OCI-LY1 (cell line): ENCODE measurements at regions not wholly inside any gene's neighbourhood (a gene's known extent, or its start where the extent isn't known, plus 50 kb on each side); places are given as distances from the start of the nearest gene placed in this dataset.
A peak's percentile ranks its signal among the peaks of the same experiment; 100 is the strongest.

Experiments
- H2AFZ ChIP-seq: fragments of 200-600 bp; sonication (generic), shearing (Covaris generic); 2 replicates; pipeline ENCODE4 v1.6.0; 2014; ENCODE audit warnings: antibody characterized with exemption, mild to moderate bottlenecking, low read length
- H3F3A ChIP-seq: fragments of 200-600 bp; sonication (generic), shearing (Covaris generic); 2 replicates; pipeline ENCODE4 v1.6.0; 2014; ENCODE audit warnings: mild to moderate bottlenecking, antibody characterized with exemption, low read length, moderate library complexity; ENCODE audit not compliant: insufficient read depth
- H3K27ac ChIP-seq: fragments of 200-600 bp; sonication (generic); 2 replicates; pipeline ENCODE4 v1.5.1; 2014; ENCODE audit warnings: low read length, mixed run types, mild to moderate bottlenecking, low read depth; ENCODE audit not compliant: poor library complexity, severe bottlenecking
- H3K27me3 ChIP-seq: fragments of 200-600 bp; sonication (generic); 2 replicates; pipeline ENCODE4 v1.6.0; 2014; ENCODE audit warnings: antibody characterized with exemption, mild to moderate bottlenecking, low read length, moderate library complexity; ENCODE audit not compliant: insufficient read depth
- H3K36me3 ChIP-seq: fragments of 200-600 bp; sonication (generic); 2 replicates; pipeline ENCODE4 v1.6.1; 2014; ENCODE audit warnings: mild to moderate bottlenecking, antibody characterized with exemption, low read length, moderate library complexity, mixed read lengths; ENCODE audit not compliant: insufficient read depth
- H3K4me1 ChIP-seq: fragments of 200-600 bp; sonication (generic); 2 replicates; pipeline ENCODE4 v1.5.1; 2014; ENCODE audit warnings: mild to moderate bottlenecking, low read length, moderate library complexity; ENCODE audit not compliant: insufficient read depth, severe bottlenecking
- H3K4me2 ChIP-seq: fragments of 200-600 bp; sonication (generic), shearing (Covaris generic); 2 replicates; pipeline ENCODE4 v1.6.1; 2014; ENCODE audit warnings: low read length
- H3K4me3 ChIP-seq: fragments of 200-600 bp; sonication (generic); 2 replicates; pipeline ENCODE4 v1.5.1; 2014; ENCODE audit warnings: low read length, low read depth, mild to moderate bottlenecking, mixed read lengths; ENCODE audit not compliant: poor library complexity, severe bottlenecking
- H3K79me2 ChIP-seq: fragments of 200-600 bp; shearing (Covaris generic); 2 replicates; pipeline ENCODE4 v1.6.1; 2016; ENCODE audit warnings: mixed run types, low read length, mixed read lengths; ENCODE audit not compliant: insufficient read depth
- H3K9ac ChIP-seq: fragments of 200-600 bp; sonication (generic), shearing (Covaris generic); 2 replicates; pipeline ENCODE4 v1.6.1; 2014; ENCODE audit warnings: mild to moderate bottlenecking, low read length, mixed read lengths
- H3K9me2 ChIP-seq: fragments of 200-600 bp; sonication (generic), shearing (Covaris generic); 2 replicates; pipeline ENCODE4 v1.6.1; 2014; ENCODE audit warnings: low read depth, mild to moderate bottlenecking, low read length, mixed read lengths
- H3K9me3 ChIP-seq: fragments of 200-600 bp; shearing (Covaris generic); 2 replicates; pipeline ENCODE4 v1.6.1; 2014; ENCODE audit warnings: low read length, mixed read lengths
- H4K20me1 ChIP-seq: fragments of 200-600 bp; sonication (generic), shearing (Covaris generic); 2 replicates; pipeline ENCODE4 v1.6.0; 2016; ENCODE audit warnings: mild to moderate bottlenecking, low read length; ENCODE audit not compliant: insufficient read depth
- EZH2 ChIP-seq: fragments of 200-600 bp; sonication (generic), shearing (Covaris generic); IDR thresholded peaks from 2 replicates; pipeline ENCODE4 v1.8.0; 2017; ENCODE audit warnings: borderline replicate concordance, mixed run types, mild to moderate bottlenecking, antibody characterized with exemption, low read length, moderate library complexity, mixed read lengths
- TF ChIP-seq, protein P1 (sequence below): fragments of 200-600 bp; sonication (generic), shearing (Covaris generic); IDR thresholded peaks from 2 replicates; pipeline ENCODE4 v1.5.1; 2017; ENCODE audit warnings: mild to moderate bottlenecking, antibody characterized with exemption, low read length, moderate library complexity, mixed read lengths

DNA sequence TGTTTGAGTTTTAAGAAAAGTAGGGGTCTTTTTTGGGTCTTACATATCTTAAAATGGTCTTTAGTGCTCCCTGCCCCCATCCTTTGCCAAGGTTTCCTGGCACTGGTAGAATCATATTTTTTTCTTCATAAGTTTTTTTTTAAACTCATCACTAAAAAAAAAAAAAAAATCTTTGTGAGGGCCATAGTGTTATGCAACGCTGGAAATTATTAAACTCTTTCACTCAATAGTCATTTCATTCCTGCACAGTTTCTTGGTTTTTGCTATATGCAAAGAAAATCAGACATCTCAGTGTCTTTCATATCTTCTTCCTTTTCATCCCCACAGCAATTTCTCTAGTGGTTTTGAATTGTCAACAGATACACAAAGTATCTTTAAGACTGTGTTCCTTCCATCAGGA lies 95.6 kb downstream of the TMA16 start:
- H3K9ac ChIP-seq, result peak overlapping the region; percentile 17; the same call in 1 of the 2 replicates
- no peaks in the 10 kb centered on the region for H4K20me1 ChIP-seq
- H3K36me3 ChIP-seq, result no peaks in the 10 kb centered on the region
- H3K4me1 ChIP-seq, result peaks cover 56% of the 10 kb centered on the region
- no peak overlapping the region for H3K4me3 ChIP-seq
- TF ChIP-seq, protein P1, sequence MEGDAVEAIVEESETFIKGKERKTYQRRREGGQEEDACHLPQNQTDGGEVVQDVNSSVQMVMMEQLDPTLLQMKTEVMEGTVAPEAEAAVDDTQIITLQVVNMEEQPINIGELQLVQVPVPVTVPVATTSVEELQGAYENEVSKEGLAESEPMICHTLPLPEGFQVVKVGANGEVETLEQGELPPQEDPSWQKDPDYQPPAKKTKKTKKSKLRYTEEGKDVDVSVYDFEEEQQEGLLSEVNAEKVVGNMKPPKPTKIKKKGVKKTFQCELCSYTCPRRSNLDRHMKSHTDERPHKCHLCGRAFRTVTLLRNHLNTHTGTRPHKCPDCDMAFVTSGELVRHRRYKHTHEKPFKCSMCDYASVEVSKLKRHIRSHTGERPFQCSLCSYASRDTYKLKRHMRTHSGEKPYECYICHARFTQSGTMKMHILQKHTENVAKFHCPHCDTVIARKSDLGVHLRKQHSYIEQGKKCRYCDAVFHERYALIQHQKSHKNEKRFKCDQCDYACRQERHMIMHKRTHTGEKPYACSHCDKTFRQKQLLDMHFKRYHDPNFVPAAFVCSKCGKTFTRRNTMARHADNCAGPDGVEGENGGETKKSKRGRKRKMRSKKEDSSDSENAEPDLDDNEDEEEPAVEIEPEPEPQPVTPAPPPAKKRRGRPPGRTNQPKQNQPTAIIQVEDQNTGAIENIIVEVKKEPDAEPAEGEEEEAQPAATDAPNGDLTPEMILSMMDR, result no peak
- no peak for TF ChIP-seq EZH2
- no peaks in the 10 kb centered on the region for H3F3A ChIP-seq
- 0 out of 2 replicates have a peak, but pooled peaks cover 4% of the 10 kb centered on the region for H3K9me3 ChIP-seq
- H3K79me2 ChIP-seq, result no peaks in the 10 kb centered on the region
- no peaks in the 10 kb centered on the region for H3K27me3 ChIP-seq
- H3K4me2 ChIP-seq, result peak overlapping the region; percentile 44; the same call in 1 of the 2 replicates
- peak overlapping the region; percentile 93 for H3K27ac ChIP-seq
- no peaks in the 10 kb centered on the region for H3K9me2 ChIP-seq
- peak overlapping the region; percentile 90 for H2AFZ ChIP-seq

DNA sequence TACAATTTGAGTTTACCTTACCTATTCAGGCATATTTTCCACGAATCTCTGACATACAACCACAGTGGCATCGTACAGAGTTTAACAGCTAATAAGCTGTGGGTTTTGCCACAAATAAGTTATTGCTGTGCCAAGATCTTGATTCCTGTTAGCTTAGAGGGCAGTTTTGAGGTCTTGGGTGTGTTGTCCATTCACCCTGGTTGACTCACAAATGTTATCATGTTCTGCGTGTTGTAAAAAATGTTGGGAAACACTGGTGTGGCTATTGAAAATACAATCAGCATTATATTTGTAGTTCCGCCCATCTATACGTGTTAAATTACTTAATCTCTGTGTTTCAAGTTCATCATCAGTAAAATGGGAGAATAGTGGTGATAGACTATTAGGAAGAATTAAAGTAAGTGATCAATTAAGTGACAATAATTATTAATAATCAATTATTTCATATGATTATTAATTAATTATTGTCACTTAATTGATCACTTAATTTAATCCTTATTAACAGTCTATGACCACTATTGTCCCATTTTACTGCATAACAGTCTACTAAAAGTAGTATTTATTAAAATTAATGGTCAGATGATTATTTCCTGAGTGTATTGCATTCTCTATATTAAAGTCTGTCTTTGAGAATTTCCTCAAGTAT lies 96.3 kb downstream of the TMA16 start:
- Histone ChIP-seq H3K27me3 (no peaks in the 10 kb centered on the region), H3F3A (no peaks in the 10 kb centered on the region), H3K27ac (peak overlapping the region; percentile 93), H3K36me3 (no peaks in the 10 kb centered on the region), H3K4me2 (peak overlapping the region; percentile 44), H3K9me2 (no peaks in the 10 kb centered on the region), H3K79me2 (no peaks in the 10 kb centered on the region), H3K4me3 (no peak overlapping the region), H4K20me1 (no peaks in the 10 kb centered on the region), H3K9ac (peak overlapping the region; percentile 17; the same call in 1 of the 2 replicates), H3K9me3 (0 out of 2 replicates have a peak, but pooled peaks cover 4% of the 10 kb centered on the region), H3K4me1 (peaks cover 56% of the 10 kb centered on the region), H2AFZ (peak overlapping the region; percentile 90)
- TF ChIP-seq EZH2, result no peak
- TF ChIP-seq, protein P1, result no peak

DNA sequence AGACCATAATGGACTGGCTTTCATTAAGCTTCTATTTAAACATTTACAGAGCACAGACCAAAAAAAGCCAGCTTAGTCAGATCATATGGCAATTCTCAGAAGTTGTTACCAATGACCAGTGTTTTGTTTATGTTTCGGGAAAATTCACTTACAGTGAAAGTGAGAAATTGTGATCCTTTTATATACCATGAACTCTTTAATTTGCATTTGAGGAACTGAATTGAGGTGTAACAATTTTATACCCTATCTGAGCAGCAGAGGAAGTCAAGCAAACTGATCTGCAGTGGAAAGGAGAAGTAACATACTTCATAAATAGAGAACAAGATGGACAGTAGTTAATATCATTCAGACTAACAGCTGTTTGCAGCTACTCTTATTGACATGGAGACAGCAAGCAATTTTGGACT lies 97.1 kb downstream of the TMA16 start:
- Histone ChIP-seq H3K27me3 (no peaks in the 10 kb centered on the region), H3K36me3 (no peaks in the 10 kb centered on the region), H4K20me1 (no peaks in the 10 kb centered on the region), H3F3A (no peaks in the 10 kb centered on the region), H2AFZ (no peak overlapping the region), H3K4me3 (peak overlapping the region; percentile 12), H3K4me2 (peak overlapping the region; percentile 38), H3K4me1 (peaks cover 56% of the 10 kb centered on the region), H3K9me3 (0 out of 2 replicates have a peak, but pooled peaks cover 4% of the 10 kb centered on the region), H3K9me2 (no peaks in the 10 kb centered on the region), H3K9ac (peak overlapping the region; percentile 28; the same call in 1 of the 2 replicates), H3K27ac (peak overlapping the region; percentile 93), H3K79me2 (no peaks in the 10 kb centered on the region)
- TF ChIP-seq EZH2, result no peak
- TF ChIP-seq, protein P1, result no peak
